ENCODE measurements at regions not wholly inside any gene's neighbourhood (a gene's known extent, or its start where the extent isn't known, plus 50 kb on each side); places are given as distances from the start of the nearest gene placed in this dataset.
"Not testable (repeated sequence)": the region's sequence is repeated elsewhere in the genome, so short reads cannot be mapped to it uniquely, and the experiment has no call there.

DNA sequence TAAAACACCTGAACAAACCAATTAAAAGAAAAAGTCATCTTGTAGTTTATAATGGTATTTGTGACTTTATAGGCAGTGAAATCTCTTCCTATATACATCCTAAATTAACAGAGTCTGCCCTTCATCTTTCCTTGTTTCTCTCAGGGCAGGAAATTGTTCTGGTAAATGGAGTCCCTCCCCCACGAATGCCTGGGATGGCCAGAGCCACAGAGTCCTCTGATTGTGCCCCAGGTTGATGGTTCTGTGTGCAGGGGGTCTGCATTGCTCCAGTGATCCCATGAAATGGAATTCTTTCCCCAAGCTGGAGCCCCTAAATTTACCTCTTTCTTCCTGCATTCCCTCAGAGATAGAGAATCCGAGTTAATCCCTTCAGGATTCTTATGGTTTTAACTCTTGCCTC lies 155.5 kb downstream of the MTX2 start:
- Mint-ChIP-seq H3K27me3 (ENCODE audit: insufficient read depth) (no peaks in the 10 kb centered on the region; the same call in 1 of the 2 replicates), H3K4me3 (no peak overlapping the region), H3K27ac (no peak overlapping the region), H3K36me3 (ENCODE audit: low read depth) (no peaks in the 10 kb centered on the region), H3K4me1 (ENCODE audit: low read depth) (peaks cover 25% of the 10 kb centered on the region), H3K9me3 (no peaks in the 10 kb centered on the region)
- TF ChIP-seq CTCF (IDR thresholded peaks at IDR 0.05) = no peak
- no peak for DNase-seq

DNA sequence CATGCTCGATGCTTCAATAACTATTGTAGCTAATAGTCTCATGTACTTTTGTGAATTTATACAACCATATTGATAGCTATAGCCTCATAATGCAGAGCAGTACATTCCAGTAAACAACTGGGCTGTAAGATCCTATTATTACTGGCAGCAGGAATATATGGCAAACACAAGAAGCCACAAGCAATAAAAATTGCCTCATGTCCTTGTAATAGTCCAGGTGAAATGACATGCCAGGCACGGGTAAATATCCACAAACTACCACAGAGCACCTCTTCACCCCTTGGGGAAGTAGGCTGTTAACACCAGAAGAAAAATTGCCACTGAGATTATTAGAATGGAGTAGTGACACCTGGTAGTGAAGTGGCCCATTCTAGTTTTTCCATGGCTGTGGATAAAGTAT lies 158.3 kb downstream of the MTX2 start:
- no peaks in the 10 kb centered on the region for H3K36me3 Mint-ChIP-seq (ENCODE audit: low read depth)
- no peak for TF ChIP-seq CTCF (IDR thresholded peaks at IDR 0.05)
- no peak overlapping the region for H3K4me3 Mint-ChIP-seq
- H3K4me1 Mint-ChIP-seq (ENCODE audit: low read depth) = peaks cover 4% of the 10 kb centered on the region; the same call in 1 of the 2 replicates
- H3K9me3 Mint-ChIP-seq = no peaks in the 10 kb centered on the region
- no peak for DNase-seq
- no peaks in the 10 kb centered on the region; the same call in 1 of the 2 replicates for H3K27me3 Mint-ChIP-seq (ENCODE audit: insufficient read depth)
- H3K27ac Mint-ChIP-seq = no peak overlapping the region

GRCh38 chr2:176428944-176429469 lies 159.8 kb downstream of the MTX2 start:
- Mint-ChIP-seq H3K4me3 (peak overlapping the region; percentile 14; the same call in 1 of the 2 replicates), H3K4me1 (ENCODE audit: low read depth) (peaks cover 14% of the 10 kb centered on the region; the same call in 1 of the 2 replicates)
- not testable (repeated sequence) for H3K27me3 Mint-ChIP-seq (ENCODE audit: insufficient read depth); DNase-seq; H3K36me3 Mint-ChIP-seq (ENCODE audit: low read depth); H3K27ac Mint-ChIP-seq; H3K9me3 Mint-ChIP-seq

DNA sequence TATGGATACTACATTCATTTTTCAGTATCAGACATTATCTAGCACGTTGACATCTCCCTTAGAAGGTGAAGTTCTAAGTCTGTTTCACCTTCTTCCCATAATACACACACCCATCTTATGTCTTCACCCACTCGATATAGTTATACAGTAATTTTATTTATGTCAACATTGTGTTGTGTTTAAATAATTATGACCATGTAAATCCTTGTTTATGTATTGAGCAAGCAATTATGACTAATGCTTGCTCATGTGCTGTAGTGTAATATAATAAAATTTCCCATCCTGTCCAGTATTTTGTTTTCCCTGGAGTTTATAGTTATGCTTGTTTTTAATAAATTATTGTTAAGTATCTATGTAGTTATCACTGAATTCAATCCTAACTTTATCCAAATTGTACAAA lies 163.2 kb downstream of the MTX2 start:
- H3K4me1 Mint-ChIP-seq (ENCODE audit: low read depth) = peaks cover 14% of the 10 kb centered on the region; the same call in 1 of the 2 replicates
- H3K36me3 Mint-ChIP-seq (ENCODE audit: low read depth) = no peaks in the 10 kb centered on the region
- no peak overlapping the region for H3K27ac Mint-ChIP-seq
- H3K4me3 Mint-ChIP-seq = no peak overlapping the region
- no peaks in the 10 kb centered on the region for H3K9me3 Mint-ChIP-seq
- no peaks in the 10 kb centered on the region; the same call in 1 of the 2 replicates for H3K27me3 Mint-ChIP-seq (ENCODE audit: insufficient read depth)
- no peak for DNase-seq
- TF ChIP-seq CTCF (IDR thresholded peaks at IDR 0.05) = no peak

DNA sequence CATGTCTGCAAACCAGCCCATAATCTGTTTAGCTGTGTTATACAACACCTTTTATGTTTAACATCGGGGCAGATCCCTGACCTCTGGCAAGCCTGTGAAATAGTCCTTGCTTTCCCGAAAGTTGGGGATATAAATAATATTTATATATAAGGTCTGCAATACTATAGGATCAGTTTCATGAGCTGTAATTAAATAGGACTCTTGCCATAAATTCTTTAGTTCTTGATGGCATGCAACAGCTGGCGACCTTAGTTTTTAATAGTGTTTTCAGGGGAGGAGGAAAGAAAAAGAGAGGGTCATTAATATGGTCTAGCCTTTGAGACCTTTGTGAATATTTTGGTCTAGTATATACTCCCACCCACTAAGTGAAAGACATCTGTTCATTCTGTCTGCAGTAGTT lies 166.5 kb downstream of the MTX2 start:
- no peak overlapping the region for H3K27ac Mint-ChIP-seq
- DNase-seq = no peak
- 0 out of 2 replicates have a peak, but pooled peaks cover 14% of the 10 kb centered on the region for H3K4me1 Mint-ChIP-seq (ENCODE audit: low read depth)
- no peaks in the 10 kb centered on the region for H3K36me3 Mint-ChIP-seq (ENCODE audit: low read depth)
- no peaks in the 10 kb centered on the region for H3K27me3 Mint-ChIP-seq (ENCODE audit: insufficient read depth)
- no peak for TF ChIP-seq CTCF (IDR thresholded peaks at IDR 0.05)
- H3K9me3 Mint-ChIP-seq = no peaks in the 10 kb centered on the region
- H3K4me3 Mint-ChIP-seq = no peak overlapping the region

DNA sequence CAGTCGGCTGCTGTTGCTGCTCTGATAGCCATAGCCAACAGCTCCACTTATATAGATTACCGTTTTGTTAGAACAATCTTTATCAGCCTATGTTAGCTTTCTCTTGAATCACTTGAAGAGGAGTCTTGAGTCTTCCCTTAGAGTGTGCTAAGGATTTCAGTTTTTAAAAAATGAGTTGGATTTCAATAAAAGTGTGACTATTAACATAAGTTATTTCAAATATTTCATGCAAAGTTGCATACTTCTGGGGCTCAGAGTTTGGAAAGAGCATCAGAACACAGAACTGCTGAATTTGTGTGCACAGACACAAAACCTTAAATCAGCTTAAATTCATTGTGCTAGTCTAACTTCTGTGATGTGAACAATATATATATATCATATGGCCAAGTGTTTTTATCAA lies 174.7 kb downstream of the MTX2 start:
- TF ChIP-seq CTCF (IDR thresholded peaks at IDR 0.05) = no peak
- H3K4me3 Mint-ChIP-seq = no peak overlapping the region
- peak overlapping the region; percentile 44 for H3K27ac Mint-ChIP-seq
- DNase-seq = no peak
- no peaks in the 10 kb centered on the region for H3K9me3 Mint-ChIP-seq
- H3K36me3 Mint-ChIP-seq (ENCODE audit: low read depth) = no peaks in the 10 kb centered on the region
- H3K27me3 Mint-ChIP-seq (ENCODE audit: insufficient read depth) = peaks cover 2% of the 10 kb centered on the region; the same call in 1 of the 2 replicates
- H3K4me1 Mint-ChIP-seq (ENCODE audit: low read depth) = peaks cover 34% of the 10 kb centered on the region
